Stimulated activated CD8-positive, alpha-beta memory T cell treated with anti-CD3 and anti-CD28 coated beads, Interleukin-7, amount 100 ng/mL, for 24 hours (primary cell): ENCODE measurements at regions not wholly inside any gene's neighbourhood (a gene's known extent, or its start where the extent isn't known, plus 50 kb on each side); places are given as distances from the start of the nearest gene placed in this dataset.
A peak's percentile ranks its signal among the peaks of the same experiment; 100 is the strongest.
"Not testable (repeated sequence)": the region's sequence is repeated elsewhere in the genome, so short reads cannot be mapped to it uniquely, and the experiment has no call there.

Experiments used
- DNase-seq: peaks from one replicate; pipeline ENCODE4 v3.0.0-alpha.2; 2020; ENCODE audit warnings: low read depth

- not testable (repeated sequence) for DNase-seq
Observed at GRCh38 chr2:57707794-57708193, 338.8 kb upstream of the VRK2 start.

- no peak for DNase-seq
Observed at GRCh38 chr2:57711991-57712390, 334.6 kb upstream of the VRK2 start.

GRCh38 chr2:57720728-57721627 lies 325.6 kb upstream of the VRK2 start:
- no peak for DNase-seq

- no peak for DNase-seq
Observed at GRCh38 chr2:57725337-57725947, 321.2 kb upstream of the VRK2 start.

GRCh38 chr2:57726294-57726693 lies 320.3 kb upstream of the VRK2 start:
- DNase-seq = no peak

- DNase-seq = no peak
Observed at GRCh38 chr2:57728691-57729090, 317.9 kb upstream of the VRK2 start.

- no peak for DNase-seq
Observed at GRCh38 chr2:57733956-57734355, 312.6 kb upstream of the VRK2 start.

- no peak for DNase-seq
Observed at GRCh38 chr2:57740891-57741290, 305.7 kb upstream of the VRK2 start.

GRCh38 chr2:57753636-57754035 lies 293.0 kb upstream of the VRK2 start:
- no peak for DNase-seq

- DNase-seq = no peak
Observed at GRCh38 chr2:57758686-57759085, 287.9 kb upstream of the VRK2 start.

GRCh38 chr2:57759131-57759530 lies 287.5 kb upstream of the VRK2 start:
- no peak for DNase-seq

- peak; percentile 74 for DNase-seq
Observed at GRCh38 chr2:57759822-57760300, 286.7 kb upstream of the VRK2 start.

- DNase-seq = no peak
Observed at GRCh38 chr2:57760381-57760801, 286.2 kb upstream of the VRK2 start.

GRCh38 chr2:57776916-57777315 lies 269.7 kb upstream of the VRK2 start:
- DNase-seq = no peak

- no peak for DNase-seq
Observed at GRCh38 chr2:57782587-57782986, 264.0 kb upstream of the VRK2 start.

- DNase-seq = no peak
Observed at GRCh38 chr2:57793310-57793709, 253.3 kb upstream of the VRK2 start.

GRCh38 chr2:57796527-57796926 lies 250.1 kb upstream of the VRK2 start:
- no peak for DNase-seq

- no peak for DNase-seq
Observed at GRCh38 chr2:57798346-57798745, 248.3 kb upstream of the VRK2 start.

GRCh38 chr2:57802243-57802642 lies 244.4 kb upstream of the VRK2 start:
- no peak for DNase-seq

- DNase-seq = no peak
Observed at GRCh38 chr2:57804971-57805370, 241.6 kb upstream of the VRK2 start.

- no peak for DNase-seq
Observed at GRCh38 chr2:57806449-57806968, 240.1 kb upstream of the VRK2 start.

GRCh38 chr2:57809230-57809629 lies 237.4 kb upstream of the VRK2 start:
- no peak for DNase-seq

- DNase-seq = no peak
Observed at GRCh38 chr2:57821088-57821487, 225.5 kb upstream of the VRK2 start.
